Mucosa of descending colon (tissue), 3 donors: ENCODE measurements at regions not wholly inside any gene's neighbourhood (a gene's known extent, or its start where the extent isn't known, plus 50 kb on each side); places are given as distances from the start of the nearest gene placed in this dataset.

ENCODE experiments used
- ATAC-seq: fragments of 200-7000 bp; cut with Tn5 transposase; one replicate; pipeline ENCODE4 v1.9.1; 2020; ENCODE audit warnings: mild to moderate bottlenecking, moderate library complexity
- DNase-seq, 3 donors: peaks; one replicate each; pipeline ENCODE4 v3.0.0-alpha.2; 2020
- H3K36me3 ChIP-seq: fragments of 200-600 bp; one replicate; pipeline ENCODE4 v1.8.0; 2021; ENCODE audit warnings: low read depth, mild to moderate bottlenecking
- H3K4me1 ChIP-seq: fragments of 200-600 bp; one replicate; pipeline ENCODE4 v1.8.0; 2021; ENCODE audit warnings: low read depth, mild to moderate bottlenecking
- H3K4me3 ChIP-seq: fragments of 200-600 bp; one replicate; pipeline ENCODE4 v1.8.0; 2021; ENCODE audit warnings: mild to moderate bottlenecking
- H3K9me3 ChIP-seq: fragments of 200-600 bp; one replicate; pipeline ENCODE4 v1.8.0; 2021; ENCODE audit warnings: mild to moderate bottlenecking
- CTCF ChIP-seq: fragments of 200-600 bp; IDR thresholded peaks from one replicate; pipeline ENCODE4 v1.8.0; 2022; ENCODE audit warnings: antibody characterized with exemption, mild to moderate bottlenecking
- intact Hi-C, 2 donors: fragments of 100-400 bp; cut with DNase I in 1 of 2; cut with micrococcal nuclease in 1 of 2; formaldehyde crosslinking; loops; one replicate each; pipeline versions ENCODE4 v1.11.0 to v1.11.1; 2022; cut with DNase I, micrococcal nuclease
- donor health status: DM: no; HTN: no; CAD: no; lungs with moderate emphysema.
- donor health status: DM: no; HTN: no; CAD: no.
- donor health status: DM: no; HTN: yes; CAD: no.

- no peaks in the 10 kb centered on the region for H3K36me3 ChIP-seq
- intact Hi-C loops: no loop called here
- no peak for TF ChIP-seq CTCF
- ATAC-seq (no peak), DNase-seq (no peak)
- H3K4me1 ChIP-seq: no peaks in the 10 kb centered on the region
- no peaks in the 10 kb centered on the region for H3K9me3 ChIP-seq
- no peak overlapping the region for H3K4me3 ChIP-seq
Measured at GRCh38 chr7:130965515-130965914, 231.5 kb upstream of the KLF14 start.

GRCh38 chr7:130966246-130967009 is 232.4 kb upstream of the KLF14 start:
- TF ChIP-seq CTCF: no peak
- intact Hi-C loops: no loop called here
- Histone ChIP-seq H3K4me3 (no peak overlapping the region), H3K4me1 (no peaks in the 10 kb centered on the region), H3K9me3 (no peaks in the 10 kb centered on the region), H3K36me3 (no peaks in the 10 kb centered on the region)
- ATAC-seq: no peak
- DNase-seq: no peak

- no peaks in the 10 kb centered on the region for H3K36me3 ChIP-seq
- ATAC-seq: no peak
- no peak for DNase-seq
Measured at GRCh38 chr7:130970196-130970595, 236.2 kb upstream of the KLF14 start.

GRCh38 chr7:130970696-130971095 is 236.7 kb upstream of the KLF14 start:
- no peak for TF ChIP-seq CTCF
- Histone ChIP-seq H3K36me3 (no peaks in the 10 kb centered on the region), H3K9me3 (peaks cover 4% of the 10 kb centered on the region), H3K4me3 (no peak overlapping the region), H3K4me1 (no peaks in the 10 kb centered on the region)
- intact Hi-C loops: no loop called here
- DNase-seq: no peak
- peak; percentile 34 for ATAC-seq

More at GRCh38 chr7:130970196-130970595, 236.2 kb upstream of the KLF14 start:
- Histone ChIP-seq H3K9me3 (peaks cover 4% of the 10 kb centered on the region), H3K4me3 (no peak overlapping the region), H3K4me1 (no peaks in the 10 kb centered on the region)
- intact Hi-C loops: no loop called here
- no peak for TF ChIP-seq CTCF

GRCh38 chr7:130971297-130971696 is 237.3 kb upstream of the KLF14 start:
- ATAC-seq (no peak), DNase-seq (no peak)
- intact Hi-C loops: no loop called here
- TF ChIP-seq CTCF: no peak
- Histone ChIP-seq H3K4me3 (no peak overlapping the region), H3K9me3 (peaks cover 4% of the 10 kb centered on the region), H3K4me1 (no peaks in the 10 kb centered on the region), H3K36me3 (no peaks in the 10 kb centered on the region)
